Coronary artery (tissue), 2 donors: ENCODE measurements at regions not wholly inside any gene's neighbourhood (a gene's known extent, or its start where the extent isn't known, plus 50 kb on each side); places are given as distances from the start of the nearest gene placed in this dataset.
"Not testable (repeated sequence)": the region's sequence is repeated elsewhere in the genome, so short reads cannot be mapped to it uniquely, and the experiment has no call there.

ENCODE experiments used
- DNase-seq: peaks from one replicate; pipeline ENCODE4 v3.0.0-alpha.2; 2017; ENCODE audit warnings: low spot score
- H3K27ac ChIP-seq, 2 donors: fragments of 200-600 bp; sonication (generic); one replicate each; pipeline ENCODE4 v1.5.1; 2016 to 2019
- H3K4me3 ChIP-seq: fragments of 200-600 bp; sonication (generic); 2 replicates; pipeline ENCODE4 v1.5.1; 2016; ENCODE audit warnings: mild to moderate bottlenecking, moderate library complexity
- TF ChIP-seq, protein P1 (sequence below): fragments of 200-600 bp; sonication (generic); IDR thresholded peaks from one replicate; pipeline ENCODE4 v1.5.1; 2019; ENCODE audit warnings: antibody characterized with exemption

DNA sequence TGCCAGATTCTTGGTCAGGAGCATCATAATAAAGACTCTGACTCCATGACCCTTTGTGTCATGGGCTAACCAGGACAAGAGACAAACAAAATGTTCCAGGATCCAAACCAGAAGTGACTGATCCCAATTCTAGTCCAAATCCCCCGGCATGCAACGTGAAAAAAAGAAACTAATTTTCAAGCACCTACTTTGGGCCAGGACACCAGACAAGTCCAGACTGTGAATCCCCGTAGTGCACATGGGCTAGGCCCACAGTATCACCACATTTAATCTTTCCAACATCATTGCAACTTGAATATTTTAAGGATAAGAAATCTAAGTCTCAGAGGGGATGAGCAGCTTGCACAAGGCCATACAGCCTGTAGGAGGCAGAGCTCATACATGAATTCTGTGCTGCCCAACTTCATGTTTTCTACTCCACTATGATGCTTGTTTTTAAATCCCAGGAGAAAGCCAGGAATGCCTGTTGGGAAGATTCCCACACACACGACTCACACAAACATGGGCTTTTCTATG is 365.7 kb downstream of the NPIPA8 start:
- no peak overlapping the region for H3K4me3 ChIP-seq
- TF ChIP-seq, protein P1, sequence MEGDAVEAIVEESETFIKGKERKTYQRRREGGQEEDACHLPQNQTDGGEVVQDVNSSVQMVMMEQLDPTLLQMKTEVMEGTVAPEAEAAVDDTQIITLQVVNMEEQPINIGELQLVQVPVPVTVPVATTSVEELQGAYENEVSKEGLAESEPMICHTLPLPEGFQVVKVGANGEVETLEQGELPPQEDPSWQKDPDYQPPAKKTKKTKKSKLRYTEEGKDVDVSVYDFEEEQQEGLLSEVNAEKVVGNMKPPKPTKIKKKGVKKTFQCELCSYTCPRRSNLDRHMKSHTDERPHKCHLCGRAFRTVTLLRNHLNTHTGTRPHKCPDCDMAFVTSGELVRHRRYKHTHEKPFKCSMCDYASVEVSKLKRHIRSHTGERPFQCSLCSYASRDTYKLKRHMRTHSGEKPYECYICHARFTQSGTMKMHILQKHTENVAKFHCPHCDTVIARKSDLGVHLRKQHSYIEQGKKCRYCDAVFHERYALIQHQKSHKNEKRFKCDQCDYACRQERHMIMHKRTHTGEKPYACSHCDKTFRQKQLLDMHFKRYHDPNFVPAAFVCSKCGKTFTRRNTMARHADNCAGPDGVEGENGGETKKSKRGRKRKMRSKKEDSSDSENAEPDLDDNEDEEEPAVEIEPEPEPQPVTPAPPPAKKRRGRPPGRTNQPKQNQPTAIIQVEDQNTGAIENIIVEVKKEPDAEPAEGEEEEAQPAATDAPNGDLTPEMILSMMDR: no peak
- peak overlapping the region in 1 of 2 donors; percentile 25 for H3K27ac ChIP-seq
- no peak for DNase-seq

DNA sequence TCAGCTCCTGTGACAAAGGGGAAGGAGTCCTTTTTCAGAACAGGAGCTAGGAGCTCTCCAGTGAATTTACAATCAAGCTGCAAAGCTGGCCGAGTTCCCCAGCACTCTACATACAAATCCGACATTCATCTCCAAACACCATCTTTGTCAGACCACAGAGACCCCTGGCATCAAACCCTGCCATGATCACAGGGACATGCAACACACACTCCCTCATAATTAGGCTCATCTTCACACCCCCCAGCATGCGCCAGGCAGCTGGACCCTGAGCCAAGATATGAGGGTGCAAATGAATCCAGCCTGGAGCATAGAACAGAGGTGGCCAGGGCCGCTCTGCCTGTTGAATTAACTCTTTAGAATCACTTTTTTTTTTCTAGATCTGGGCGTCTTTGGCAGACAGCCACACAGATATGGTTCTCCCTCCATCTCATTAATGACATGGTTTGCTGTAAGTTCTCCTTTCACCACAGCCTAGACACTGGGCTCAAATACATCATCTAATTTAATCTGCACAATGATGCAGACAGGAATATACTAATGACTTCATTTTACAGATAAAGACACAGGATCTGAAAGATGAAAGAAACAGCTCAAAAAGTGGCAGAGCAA is 366.3 kb downstream of the NPIPA8 start:
- TF ChIP-seq, protein P1: no peak
- H3K27ac ChIP-seq: peak overlapping the region in 1 of 2 donors; percentile 45
- no peak for DNase-seq
- no peak overlapping the region for H3K4me3 ChIP-seq

DNA sequence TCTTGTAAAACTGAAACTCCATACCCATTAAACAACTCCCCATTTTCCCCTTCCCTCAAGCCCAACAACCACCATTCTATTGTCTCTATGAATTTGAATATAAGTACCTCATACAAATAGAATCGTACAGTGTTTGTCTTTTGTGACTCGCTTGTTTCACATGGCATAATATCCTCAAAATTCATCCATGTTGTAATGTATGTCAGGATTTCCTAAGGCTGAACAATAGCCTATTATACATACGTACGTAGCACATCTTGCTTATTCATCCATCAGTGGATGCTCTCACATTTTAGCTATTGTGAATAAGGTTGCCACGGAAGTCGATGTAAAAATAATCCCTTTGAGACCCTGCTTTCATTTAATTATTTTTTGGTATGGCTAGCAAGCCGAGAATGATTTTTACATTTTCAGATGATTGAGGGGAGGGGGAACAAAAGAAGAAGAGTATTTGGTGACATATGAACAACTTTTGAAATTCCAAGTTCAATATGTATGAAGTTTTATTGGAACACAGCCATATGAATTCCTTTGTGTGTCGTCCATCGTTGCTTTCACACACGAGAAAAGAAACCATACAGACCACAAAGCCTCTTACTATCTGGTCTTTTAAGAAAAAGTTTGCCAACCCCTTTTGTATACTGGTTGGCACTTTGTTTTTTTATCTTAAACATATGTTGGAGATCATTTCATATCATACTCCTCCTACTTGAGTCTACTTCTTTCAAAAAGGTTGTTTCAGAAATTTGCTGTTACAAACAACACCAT is 371.2 kb downstream of the NPIPA8 start:
- no peak for DNase-seq
- Histone ChIP-seq H3K27ac (no peak overlapping the region), H3K4me3 (no peak overlapping the region)
- TF ChIP-seq, protein P1: no peak

DNA sequence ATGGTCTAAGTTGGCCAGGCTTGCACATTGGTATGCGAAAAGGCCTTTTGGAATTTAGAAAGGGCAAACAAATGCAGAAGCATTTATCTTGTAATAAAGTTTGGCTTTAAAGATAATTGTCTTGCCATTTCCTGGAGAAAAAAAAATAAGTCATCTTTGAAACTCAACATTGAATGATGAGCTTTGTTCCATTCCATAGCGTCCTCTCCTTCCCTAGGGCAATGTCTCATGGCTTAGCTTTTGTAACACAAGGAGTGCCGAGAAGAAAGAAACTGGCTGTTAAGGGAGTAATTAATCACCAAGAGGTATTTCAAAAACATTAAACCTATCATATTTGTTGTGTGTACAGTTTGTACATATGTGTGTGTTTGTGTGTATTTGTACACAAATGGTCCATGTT is 372.3 kb downstream of the NPIPA8 start:
- Histone ChIP-seq H3K27ac (no peak overlapping the region), H3K4me3 (no peak overlapping the region)
- TF ChIP-seq, protein P1: no peak
- DNase-seq: no peak

DNA sequence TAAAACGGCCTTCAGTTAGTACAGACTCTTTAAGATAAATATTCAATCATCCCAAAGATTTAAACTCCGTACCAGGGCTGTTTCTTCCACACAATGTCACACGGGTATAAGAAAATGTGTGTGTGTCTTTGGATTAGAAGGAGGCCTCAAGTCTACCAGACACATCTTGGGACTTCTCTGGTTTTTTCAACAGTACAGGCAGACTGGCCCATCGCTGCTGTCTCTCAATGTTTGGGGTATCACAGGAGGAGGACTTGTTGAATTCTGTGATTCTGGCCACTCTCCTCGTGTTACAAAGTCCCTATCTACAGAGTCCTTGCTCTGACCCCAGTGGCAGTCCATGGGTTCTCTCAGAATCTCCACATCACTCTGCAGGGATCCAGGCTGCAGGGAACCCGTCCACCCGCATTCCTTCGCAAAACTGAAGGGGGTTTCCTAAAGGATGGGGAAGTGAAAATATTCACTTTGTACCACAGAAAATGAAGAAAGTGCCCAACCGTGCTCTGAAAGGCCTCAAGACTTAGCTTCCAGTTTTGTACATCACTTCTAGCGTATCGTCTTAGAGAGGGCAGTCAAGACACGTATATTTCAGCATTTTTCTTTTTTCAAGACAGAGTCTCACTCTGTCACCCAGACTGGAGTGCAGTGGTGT is 373.2 kb downstream of the NPIPA8 start:
- no peak for DNase-seq
- H3K27ac ChIP-seq: no peak overlapping the region
- H3K4me3 ChIP-seq: no peak overlapping the region
- TF ChIP-seq, protein P1: no peak

DNA sequence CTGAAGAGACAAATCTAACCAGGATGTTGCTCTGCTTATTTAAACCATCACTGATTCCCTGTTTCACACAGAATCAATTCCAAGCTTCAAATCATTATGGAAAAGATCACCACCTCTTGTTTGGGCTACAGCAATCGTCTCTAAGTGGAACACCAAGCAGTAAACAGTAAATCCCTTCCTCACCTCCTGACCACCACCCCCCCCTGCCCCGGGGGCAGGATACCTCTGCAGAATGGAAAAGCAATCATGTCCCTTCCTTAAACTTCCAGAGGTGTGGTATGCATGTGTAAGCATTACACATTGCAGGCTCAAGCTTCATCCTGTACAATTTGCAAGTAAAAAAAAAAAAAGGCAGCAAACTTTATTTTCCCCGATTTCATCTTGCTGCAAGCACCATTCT is 373.8 kb downstream of the NPIPA8 start:
- TF ChIP-seq, protein P1: no peak
- H3K4me3 ChIP-seq: no peak overlapping the region
- H3K27ac ChIP-seq: no peak overlapping the region
- DNase-seq: no peak

DNA sequence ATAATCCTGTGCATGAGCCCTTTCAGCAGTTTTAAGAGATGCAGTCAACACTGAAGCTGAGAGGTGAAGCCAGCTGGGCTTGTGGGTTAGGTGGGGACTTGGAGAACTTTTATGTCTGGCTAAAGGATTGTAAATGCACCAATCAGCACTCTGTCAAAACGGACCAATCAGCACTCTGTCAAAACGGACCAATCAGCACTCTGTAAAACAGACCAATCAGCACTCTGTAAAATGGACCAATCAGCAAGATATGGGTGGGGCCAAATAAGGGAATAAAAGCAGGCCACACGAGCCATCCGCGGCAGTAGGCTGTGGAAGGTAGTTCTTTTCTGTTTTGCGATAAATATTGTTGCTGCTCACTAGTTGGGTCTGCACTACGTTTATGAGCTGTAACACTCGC is 374.7 kb downstream of the NPIPA8 start:
- not testable (repeated sequence) for H3K4me3 ChIP-seq, H3K27ac ChIP-seq, DNase-seq
